GM12892 (cell line): ENCODE measurements at regions not wholly inside any gene's neighbourhood (a gene's known extent, or its start where the extent isn't known, plus 50 kb on each side); places are given as distances from the start of the nearest gene placed in this dataset.

Source experiments
- POLR2A ChIP-seq: IDR thresholded peaks from 2 replicates; pipeline ENCODE4 v1.6.1; 2011; ENCODE audit warnings: low read depth, low read length, control low read depth
- POLR2AphosphoS5 ChIP-seq: IDR thresholded peaks from 2 replicates; pipeline ENCODE4 v1.6.1; 2011; ENCODE audit warnings: low read depth, low read length, control low read depth

DNA sequence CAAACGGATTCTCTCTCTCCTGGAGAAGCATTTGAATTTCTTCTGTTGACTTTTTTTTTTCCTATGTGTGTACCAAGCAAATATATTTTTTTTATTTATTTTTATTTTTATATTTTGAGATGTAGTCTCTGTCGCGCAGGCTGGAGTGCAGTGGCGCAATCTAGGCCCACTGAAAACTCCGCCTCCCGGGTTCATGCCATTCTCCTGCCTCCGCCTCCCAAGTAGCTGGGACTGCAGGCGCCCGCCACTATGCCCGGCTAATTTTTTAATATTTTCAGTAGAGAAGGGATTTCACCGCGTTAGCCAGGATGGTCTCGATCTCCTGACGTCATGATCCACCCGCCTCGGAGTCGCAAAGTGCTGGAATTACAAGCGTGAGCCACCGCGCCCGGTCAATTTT lies 549.5 kb upstream of the GNPDA2 start:
- TF ChIP-seq POLR2A (no peak), POLR2AphosphoS5 (no peak)
